Activated naive CD8-positive, alpha-beta T cell treated with anti-CD3 and anti-CD28 coated beads, Interleukin-2, amount 10 ng/mL, durations not matched to agents 7 days and 5 days (primary cell): ENCODE measurements at regions not wholly inside any gene's neighbourhood (a gene's known extent, or its start where the extent isn't known, plus 50 kb on each side); places are given as distances from the start of the nearest gene placed in this dataset.
"Not testable (repeated sequence)": the region's sequence is repeated elsewhere in the genome, so short reads cannot be mapped to it uniquely, and the experiment has no call there.

Experiments
- ATAC-seq: fragments of 150-1000 bp; cut with Tn5 transposase; one replicate; pipeline ENCODE4 v1.10.0; 2021; ENCODE audit warnings: low read depth, moderate library complexity
- POLR2A ChIA-PET: fragments of 350-600 bp; sonication (Branson Sonifier 250); formaldehyde crosslinking; loops from one replicate; lab custom pipeline; 2021; ENCODE audit warnings: antibody characterized with exemption; lab: Charles Lee
- DNase-seq: peaks from one replicate; pipeline ENCODE4 v3.0.0; 2021
- H3K27ac Mint-ChIP-seq: one replicate; pipeline ENCODE4 v1.8.0; 2022; ENCODE audit warnings: mild to moderate bottlenecking, mixed read lengths
- H3K27me3 Mint-ChIP-seq: one replicate; pipeline ENCODE4 v1.8.0; 2022; ENCODE audit warnings: mild to moderate bottlenecking, moderate library complexity, mixed read lengths
- H3K36me3 Mint-ChIP-seq: one replicate; pipeline ENCODE4 v1.8.0; 2021; ENCODE audit warnings: mild to moderate bottlenecking, mixed read lengths
- H3K4me1 Mint-ChIP-seq: one replicate; pipeline ENCODE4 v1.8.0; 2021; ENCODE audit warnings: mixed read lengths
- H3K4me3 Mint-ChIP-seq: one replicate; pipeline ENCODE4 v1.8.0; 2022; ENCODE audit warnings: mild to moderate bottlenecking, moderate library complexity, mixed read lengths
- H3K9me3 Mint-ChIP-seq: one replicate; pipeline ENCODE4 v1.8.0; 2021; ENCODE audit warnings: mixed read lengths

GRCh38 chr6:144389474-144389873, 104.3 kb downstream of the UTRN start:
- H3K27ac Mint-ChIP-seq, POLR2A ChIA-PET, ATAC-seq, H3K9me3 Mint-ChIP-seq, H3K27me3 Mint-ChIP-seq, DNase-seq, H3K4me3 Mint-ChIP-seq: not testable (repeated sequence)
- H3K36me3 Mint-ChIP-seq, result peaks cover 46% of the 10 kb centered on the region
- peaks cover 15% of the 10 kb centered on the region for H3K4me1 Mint-ChIP-seq

GRCh38 chr6:144390202-144390601, 105.1 kb downstream of the UTRN start:
- Mint-ChIP-seq H3K27me3 (no peaks in the 10 kb centered on the region), H3K36me3 (peaks cover 41% of the 10 kb centered on the region), H3K4me1 (peaks cover 15% of the 10 kb centered on the region), H3K9me3 (peaks cover 7% of the 10 kb centered on the region), H3K4me3 (no peak overlapping the region), H3K27ac (no peak overlapping the region)
- DNase-seq, result no peak
- ATAC-seq, result no peak
- POLR2A ChIA-PET, result no interaction called here

GRCh38 chr6:144390886-144391285, 105.8 kb downstream of the UTRN start:
- ATAC-seq (no peak), DNase-seq (no peak)
- H3K27ac Mint-ChIP-seq, result no peak overlapping the region
- H3K4me1 Mint-ChIP-seq, result peaks cover 15% of the 10 kb centered on the region
- peaks cover 7% of the 10 kb centered on the region for H3K9me3 Mint-ChIP-seq
- no peaks in the 10 kb centered on the region for H3K27me3 Mint-ChIP-seq
- H3K36me3 Mint-ChIP-seq, result peaks cover 44% of the 10 kb centered on the region
- POLR2A ChIA-PET, result no interaction called here
- H3K4me3 Mint-ChIP-seq, result no peak overlapping the region

- POLR2A ChIA-PET, result no interaction called here
- peaks cover 60% of the 10 kb centered on the region for H3K36me3 Mint-ChIP-seq
- no peak overlapping the region for H3K4me3 Mint-ChIP-seq
- no peak overlapping the region for H3K27ac Mint-ChIP-seq
- H3K9me3 Mint-ChIP-seq, result peaks cover 13% of the 10 kb centered on the region
- no peaks in the 10 kb centered on the region for H3K27me3 Mint-ChIP-seq
- DNase-seq (no peak), ATAC-seq (no peak)
- H3K4me1 Mint-ChIP-seq, result peaks cover 15% of the 10 kb centered on the region
Observed at GRCh38 chr6:144392536-144392935, 107.4 kb downstream of the UTRN start.

GRCh38 chr6:144394210-144394609, 109.1 kb downstream of the UTRN start:
- Mint-ChIP-seq H3K36me3 (peaks cover 65% of the 10 kb centered on the region), H3K4me3 (no peak overlapping the region), H3K9me3 (peaks cover 22% of the 10 kb centered on the region), H3K27ac (no peak overlapping the region), H3K4me1 (peaks cover 13% of the 10 kb centered on the region), H3K27me3 (no peaks in the 10 kb centered on the region)
- POLR2A ChIA-PET, result no interaction called here
- DNase-seq (no peak), ATAC-seq (no peak)

GRCh38 chr6:144395014-144395413, 109.9 kb downstream of the UTRN start:
- Mint-ChIP-seq H3K4me1 (peaks cover 15% of the 10 kb centered on the region), H3K27ac (no peak overlapping the region), H3K9me3 (peaks cover 22% of the 10 kb centered on the region), H3K27me3 (no peaks in the 10 kb centered on the region), H3K36me3 (peaks cover 67% of the 10 kb centered on the region), H3K4me3 (no peak overlapping the region)
- no peak for DNase-seq
- POLR2A ChIA-PET, result no interaction called here
- ATAC-seq, result no peak

GRCh38 chr6:144395826-144396225, 110.7 kb downstream of the UTRN start:
- H3K9me3 Mint-ChIP-seq, result peaks cover 24% of the 10 kb centered on the region
- no peaks in the 10 kb centered on the region for H3K27me3 Mint-ChIP-seq
- peaks cover 17% of the 10 kb centered on the region for H3K4me1 Mint-ChIP-seq
- POLR2A ChIA-PET, result interaction anchor here (1.2 kb wide), 1 partner anchor 20 kb away, joined by 3 read pairs; no protein-coding TSS in a partner anchor
- H3K4me3 Mint-ChIP-seq, result no peak overlapping the region
- DNase-seq (no peak), ATAC-seq (no peak)
- no peak overlapping the region for H3K27ac Mint-ChIP-seq
- peaks cover 64% of the 10 kb centered on the region for H3K36me3 Mint-ChIP-seq

- H3K27me3 Mint-ChIP-seq, result no peaks in the 10 kb centered on the region
- ATAC-seq (no peak), DNase-seq (no peak)
- H3K27ac Mint-ChIP-seq, result no peak overlapping the region
- peaks cover 62% of the 10 kb centered on the region for H3K36me3 Mint-ChIP-seq
- H3K4me3 Mint-ChIP-seq, result no peak overlapping the region
- H3K4me1 Mint-ChIP-seq, result peaks cover 17% of the 10 kb centered on the region
- POLR2A ChIA-PET, result interaction anchor here (1.2 kb wide), 1 partner anchor 22 kb away, joined by 3 read pairs; no protein-coding TSS in a partner anchor
- H3K9me3 Mint-ChIP-seq, result peaks cover 24% of the 10 kb centered on the region
Observed at GRCh38 chr6:144397141-144397540, 112.0 kb downstream of the UTRN start.

- peaks cover 63% of the 10 kb centered on the region for H3K36me3 Mint-ChIP-seq
- no peak overlapping the region for H3K27ac Mint-ChIP-seq
- POLR2A ChIA-PET, result no interaction called here
Observed at GRCh38 chr6:144400321-144400720, 115.2 kb downstream of the UTRN start.

GRCh38 chr6:144401736-144402733, 116.9 kb downstream of the UTRN start:
- no peak for DNase-seq
- ATAC-seq, result no peak
- Mint-ChIP-seq H3K9me3 (peaks cover 13% of the 10 kb centered on the region), H3K27ac (no peak overlapping the region), H3K27me3 (no peaks in the 10 kb centered on the region), H3K4me3 (no peak overlapping the region), H3K36me3 (peaks cover 55% of the 10 kb centered on the region), H3K4me1 (peaks cover 11% of the 10 kb centered on the region)
- POLR2A ChIA-PET, result no interaction called here

More at GRCh38 chr6:144400321-144400720, 115.2 kb downstream of the UTRN start:
- Mint-ChIP-seq H3K9me3 (peaks cover 17% of the 10 kb centered on the region), H3K4me3 (no peak overlapping the region), H3K4me1 (peaks cover 9% of the 10 kb centered on the region), H3K27me3 (no peaks in the 10 kb centered on the region)
- ATAC-seq (no peak), DNase-seq (no peak)

- ATAC-seq, result no peak
- peaks cover 11% of the 10 kb centered on the region for H3K4me1 Mint-ChIP-seq
- H3K4me3 Mint-ChIP-seq, result no peak overlapping the region
- POLR2A ChIA-PET, result no interaction called here
- no peaks in the 10 kb centered on the region for H3K27me3 Mint-ChIP-seq
- no peak for DNase-seq
- H3K9me3 Mint-ChIP-seq, result peaks cover 9% of the 10 kb centered on the region
- H3K36me3 Mint-ChIP-seq, result peaks cover 53% of the 10 kb centered on the region
- H3K27ac Mint-ChIP-seq, result no peak overlapping the region
Observed at GRCh38 chr6:144402750-144403149, 117.6 kb downstream of the UTRN start.

- H3K9me3 Mint-ChIP-seq, result peaks cover 2% of the 10 kb centered on the region
- H3K27ac Mint-ChIP-seq, result no peak overlapping the region
- peaks cover 13% of the 10 kb centered on the region for H3K4me1 Mint-ChIP-seq
- H3K27me3 Mint-ChIP-seq, result no peaks in the 10 kb centered on the region
- H3K36me3 Mint-ChIP-seq, result peaks cover 54% of the 10 kb centered on the region
- POLR2A ChIA-PET, result no interaction called here
- ATAC-seq, result no peak
- DNase-seq, result no peak
- no peak overlapping the region for H3K4me3 Mint-ChIP-seq
Observed at GRCh38 chr6:144405163-144405562, 120.0 kb downstream of the UTRN start.

- no peak for DNase-seq
- no peaks in the 10 kb centered on the region for H3K9me3 Mint-ChIP-seq
- H3K4me3 Mint-ChIP-seq, result no peak overlapping the region
- peaks cover 57% of the 10 kb centered on the region for H3K36me3 Mint-ChIP-seq
- H3K27me3 Mint-ChIP-seq, result no peaks in the 10 kb centered on the region
- POLR2A ChIA-PET, result interaction anchor here (0.7 kb wide), 1 partner anchor 268 kb away, joined by 6 read pairs; no protein-coding TSS in a partner anchor
- H3K4me1 Mint-ChIP-seq, result peaks cover 18% of the 10 kb centered on the region
- no peak overlapping the region for H3K27ac Mint-ChIP-seq
- no peak for ATAC-seq
Observed at GRCh38 chr6:144406796-144407195, 121.7 kb downstream of the UTRN start.

- H3K4me1 Mint-ChIP-seq, result peaks cover 19% of the 10 kb centered on the region
- H3K9me3 Mint-ChIP-seq, result no peaks in the 10 kb centered on the region
- H3K27me3 Mint-ChIP-seq, result no peaks in the 10 kb centered on the region
- H3K36me3 Mint-ChIP-seq, result peaks cover 52% of the 10 kb centered on the region
- no peak for DNase-seq
- no peak overlapping the region for H3K4me3 Mint-ChIP-seq
- POLR2A ChIA-PET, result no interaction called here
- no peak overlapping the region for H3K27ac Mint-ChIP-seq
- ATAC-seq, result no peak
Observed at GRCh38 chr6:144408161-144408560, 123.0 kb downstream of the UTRN start.
